ENCODE measurements at regions not wholly inside any gene's neighbourhood (a gene's known extent, or its start where the extent isn't known, plus 50 kb on each side); places are given as distances from the start of the nearest gene placed in this dataset.
"Not testable (repeated sequence)": the region's sequence is repeated elsewhere in the genome, so short reads cannot be mapped to it uniquely, and the experiment has no call there.

- DNase-seq (ENCODE audit: low spot score): no peak
- in situ Hi-C loops (cut with HindIII; ENCODE audit: low sequenced_read_pairs): no loop called here
Measured at GRCh38 chr9:29214690-29215253, 1641.5 kb upstream of the C9orf72 start.

DNA sequence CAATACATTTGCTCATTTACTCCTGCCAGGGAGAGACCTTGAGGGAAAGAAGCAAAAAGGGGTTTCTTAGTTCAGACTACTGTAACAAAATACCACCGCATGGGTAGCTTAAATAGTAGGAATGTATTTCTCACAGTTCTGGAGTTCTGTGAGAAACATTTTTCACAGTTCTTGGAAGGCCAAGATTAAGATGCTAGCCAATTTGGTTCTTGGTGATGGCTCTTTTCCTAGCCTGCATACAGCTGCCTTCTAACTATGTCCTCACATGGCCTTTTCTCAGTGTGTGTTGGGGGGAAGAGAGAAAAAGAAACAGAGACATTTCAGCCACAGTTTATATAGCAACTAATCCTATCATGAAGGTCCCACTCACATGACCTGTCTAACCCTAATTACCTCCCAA, 1644.7 kb upstream of the C9orf72 start:
- DNase-seq (ENCODE audit: low spot score): no peak
- in situ Hi-C loops (cut with HindIII; ENCODE audit: low sequenced_read_pairs): no loop called here

- in situ Hi-C loops (cut with HindIII; ENCODE audit: low sequenced_read_pairs): no loop called here
- DNase-seq (ENCODE audit: low spot score): no peak
Measured at GRCh38 chr9:29220596-29221251, 1647.4 kb upstream of the C9orf72 start.

- in situ Hi-C loops (cut with HindIII; ENCODE audit: low sequenced_read_pairs): no loop called here
- DNase-seq (ENCODE audit: low spot score): no peak
Measured at GRCh38 chr9:29228558-29228957, 1655.3 kb upstream of the C9orf72 start.

- no peak for DNase-seq (ENCODE audit: low spot score)
- in situ Hi-C loops (cut with HindIII; ENCODE audit: low sequenced_read_pairs): no loop called here
Measured at GRCh38 chr9:29230931-29231330, 1657.7 kb upstream of the C9orf72 start.

GRCh38 chr9:29233193-29233592, 1659.9 kb upstream of the C9orf72 start:
- DNase-seq (ENCODE audit: low spot score): no peak
- in situ Hi-C loops (cut with HindIII; ENCODE audit: low sequenced_read_pairs): no loop called here

- in situ Hi-C loops (cut with HindIII; ENCODE audit: low sequenced_read_pairs): no loop called here
- DNase-seq (ENCODE audit: low spot score): no peak
Measured at GRCh38 chr9:29241320-29241719, 1668.0 kb upstream of the C9orf72 start.

DNA sequence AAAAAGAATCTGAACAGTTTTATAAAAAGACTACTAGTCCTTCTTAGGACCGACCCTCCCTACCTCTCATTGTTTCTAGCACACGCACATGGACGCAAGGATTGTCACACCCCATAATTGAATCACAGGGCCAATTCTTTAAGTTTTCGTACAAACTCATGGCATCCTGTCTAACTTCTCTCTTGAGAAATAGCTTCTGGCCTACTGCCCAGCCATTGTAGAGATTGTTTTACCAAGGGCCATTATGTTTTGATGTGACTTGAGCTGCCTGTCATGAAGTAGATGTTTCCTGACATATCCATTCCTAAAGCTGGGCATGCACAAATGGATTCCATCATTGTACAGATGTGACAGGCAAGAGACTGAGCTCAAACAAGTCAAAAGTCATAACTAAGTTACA, 1672.1 kb upstream of the C9orf72 start:
- no peak for DNase-seq (ENCODE audit: low spot score)
- in situ Hi-C loops (cut with HindIII; ENCODE audit: low sequenced_read_pairs): no loop called here

GRCh38 chr9:29270400-29270799, 1697.1 kb upstream of the C9orf72 start:
- DNase-seq (ENCODE audit: low spot score); in situ Hi-C loops (cut with HindIII; ENCODE audit: low sequenced_read_pairs): not testable (repeated sequence)

- DNase-seq (ENCODE audit: low spot score): no peak
- in situ Hi-C loops (cut with HindIII; ENCODE audit: low sequenced_read_pairs): no loop called here
Measured at GRCh38 chr9:29282121-29282520, 1708.8 kb upstream of the C9orf72 start.

- in situ Hi-C loops (cut with HindIII; ENCODE audit: low sequenced_read_pairs): no loop called here
- DNase-seq (ENCODE audit: low spot score): no peak
Measured at GRCh38 chr9:29285818-29286217, 1712.5 kb upstream of the C9orf72 start.

DNA sequence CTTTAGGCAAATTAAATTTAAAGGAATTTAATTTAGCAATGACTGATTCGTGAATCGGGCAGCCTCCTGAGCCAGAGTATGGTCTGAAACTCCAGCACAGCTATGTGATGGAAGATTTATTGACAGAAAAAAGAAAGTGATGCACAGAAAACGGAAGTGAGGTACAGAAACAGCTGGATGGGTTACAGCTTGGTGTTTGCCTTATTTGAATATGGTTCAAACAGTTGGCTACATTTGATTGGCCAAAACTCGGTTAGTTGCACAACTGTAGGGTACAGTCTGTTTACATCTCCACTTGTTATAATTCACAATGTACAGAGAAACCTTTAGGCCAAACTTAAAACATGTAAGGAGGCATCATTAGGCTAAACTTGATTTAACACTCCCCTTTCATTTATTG, 1716.1 kb upstream of the C9orf72 start:
- in situ Hi-C loops (cut with HindIII; ENCODE audit: low sequenced_read_pairs): no loop called here
- no peak for DNase-seq (ENCODE audit: low spot score)

- in situ Hi-C loops (cut with HindIII; ENCODE audit: low sequenced_read_pairs): no loop called here
Measured at GRCh38 chr9:29290516-29290915, 1717.2 kb upstream of the C9orf72 start.

DNA sequence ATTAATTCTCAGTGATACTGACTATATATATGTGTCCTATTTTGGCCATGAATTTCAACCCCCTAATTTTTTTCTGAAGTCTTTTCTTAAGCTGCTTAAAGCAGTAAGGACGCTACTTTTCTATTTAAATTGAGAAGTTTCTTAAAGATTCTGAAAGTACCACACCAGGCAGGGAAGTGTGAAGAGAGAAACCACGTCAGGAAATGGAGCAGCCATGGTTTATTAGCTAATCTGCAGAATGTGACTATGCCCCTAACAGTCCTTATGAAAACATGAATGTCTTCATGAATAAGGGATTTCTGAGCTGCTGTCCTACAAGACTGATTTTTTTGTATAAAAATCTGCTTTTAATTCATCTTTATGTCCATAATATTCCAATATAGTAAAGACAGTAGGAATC, 1724.3 kb upstream of the C9orf72 start:
- no peak for DNase-seq (ENCODE audit: low spot score)
- in situ Hi-C loops (cut with HindIII; ENCODE audit: low sequenced_read_pairs): no loop called here

More at GRCh38 chr9:29290516-29290915, 1717.2 kb upstream of the C9orf72 start:
- no peak for DNase-seq (ENCODE audit: low spot score)

GRCh38 chr9:29311221-29311620, 1737.9 kb upstream of the C9orf72 start:
- in situ Hi-C loops (cut with HindIII; ENCODE audit: low sequenced_read_pairs): no loop called here
- DNase-seq (ENCODE audit: low spot score): no peak

DNA sequence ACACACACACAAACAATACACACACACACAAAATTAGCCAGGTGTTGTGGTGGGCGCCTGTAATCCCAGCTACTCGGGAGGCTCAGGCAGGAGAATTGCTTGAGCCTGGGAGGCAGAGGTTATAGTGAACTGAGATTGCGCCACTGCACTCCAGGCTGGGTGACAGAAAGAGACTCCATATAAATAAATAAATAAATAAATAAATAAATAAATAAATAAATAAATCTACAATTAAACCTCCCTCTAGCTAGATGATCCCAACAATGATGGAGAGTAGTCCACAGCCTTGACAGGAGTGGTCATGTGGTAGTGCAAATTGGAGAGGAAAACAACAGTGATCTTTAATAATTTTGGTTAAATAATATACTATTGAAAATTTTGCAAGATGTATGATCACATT, 1739.0 kb upstream of the C9orf72 start:
- no peak for DNase-seq (ENCODE audit: low spot score)
- in situ Hi-C loops (cut with HindIII; ENCODE audit: low sequenced_read_pairs): no loop called here

DNA sequence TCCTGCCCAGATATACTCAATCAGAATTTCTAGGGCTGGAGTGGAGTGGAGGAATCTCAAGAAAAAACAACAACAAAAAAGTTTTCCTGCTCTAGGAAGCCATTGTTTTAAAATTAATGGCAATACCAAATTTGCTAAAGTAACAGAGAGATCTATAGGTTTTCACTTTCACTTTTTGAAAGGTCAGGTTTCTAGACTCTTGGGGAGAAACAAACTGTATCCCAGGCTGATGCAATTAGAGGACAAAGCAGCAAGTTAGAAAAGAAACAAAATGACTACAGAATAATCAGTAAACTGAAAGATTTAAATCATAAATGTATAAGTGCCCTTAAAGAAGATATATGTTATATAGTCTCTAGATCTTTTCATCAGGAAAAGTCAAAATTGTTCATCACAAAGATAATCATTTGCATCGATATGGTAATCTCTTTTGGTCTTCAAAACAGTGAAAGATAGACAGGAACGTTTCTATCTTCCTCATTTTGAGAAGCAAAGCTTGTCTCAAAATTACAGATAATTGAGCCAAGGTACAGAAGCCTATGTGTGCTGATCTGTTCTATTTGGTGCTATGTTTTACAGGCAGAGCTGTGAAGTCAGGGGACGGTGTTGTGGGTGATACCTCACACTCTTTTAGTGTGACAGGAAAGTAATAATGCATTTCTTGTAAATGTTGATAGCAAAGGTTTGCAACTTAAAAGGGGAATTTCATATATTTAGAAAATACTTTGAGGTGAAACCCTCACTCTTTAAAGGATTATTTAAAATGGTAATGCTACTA, 1746.6 kb upstream of the C9orf72 start:
- DNase-seq (ENCODE audit: low spot score): no peak
- in situ Hi-C loops (cut with HindIII; ENCODE audit: low sequenced_read_pairs): no loop called here

DNA sequence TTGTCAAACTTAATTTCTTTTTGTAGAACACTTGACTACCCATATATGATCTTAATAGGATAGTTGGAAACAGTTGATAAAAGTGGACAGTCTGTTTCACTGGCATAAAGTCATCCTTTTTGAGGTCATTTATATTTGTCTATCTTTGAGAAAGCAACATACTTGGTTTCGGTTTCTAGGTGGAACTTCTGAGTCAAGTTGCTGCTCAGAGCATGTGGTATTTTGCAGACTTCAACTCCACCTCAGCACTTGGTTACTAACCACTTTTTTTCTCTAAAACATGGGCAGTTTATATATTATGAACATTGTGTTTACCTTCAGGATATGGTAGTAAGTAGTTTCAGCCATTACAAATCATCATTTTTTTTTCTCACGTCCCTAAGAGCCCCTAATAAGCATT, 1749.0 kb upstream of the C9orf72 start:
- in situ Hi-C loops (cut with HindIII; ENCODE audit: low sequenced_read_pairs): no loop called here
- DNase-seq (ENCODE audit: low spot score): no peak

- in situ Hi-C loops (cut with HindIII; ENCODE audit: low sequenced_read_pairs): no loop called here
- no peak for DNase-seq (ENCODE audit: low spot score)
Measured at GRCh38 chr9:29325894-29326293, 1752.6 kb upstream of the C9orf72 start.

- in situ Hi-C loops (cut with HindIII; ENCODE audit: low sequenced_read_pairs): no loop called here
- DNase-seq (ENCODE audit: low spot score): no peak
Measured at GRCh38 chr9:29332789-29333188, 1759.5 kb upstream of the C9orf72 start.

DNA sequence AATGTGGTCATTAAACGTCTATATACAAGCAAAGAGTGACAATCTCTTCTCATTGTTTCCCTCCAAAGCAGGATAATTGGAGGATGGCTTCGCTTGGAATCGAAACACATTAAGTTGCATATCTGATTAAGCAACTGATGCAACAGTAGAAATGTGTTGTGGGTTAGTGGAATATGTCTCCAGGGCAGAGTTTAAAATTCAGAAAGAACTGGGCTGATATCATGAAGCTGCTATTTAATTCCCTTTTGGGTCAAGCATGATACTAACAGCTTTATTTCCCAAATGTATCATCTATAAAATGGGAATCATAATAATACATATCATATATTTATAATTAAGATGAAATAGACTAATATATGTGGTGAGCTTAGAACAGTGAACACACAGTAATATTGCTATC, 1763.0 kb upstream of the C9orf72 start:
- no peak for DNase-seq (ENCODE audit: low spot score)
- in situ Hi-C loops (cut with HindIII; ENCODE audit: low sequenced_read_pairs): no loop called here

Data from G401 (cell line).